Osteocyte (in vitro differentiated cells): ENCODE measurements at regions not wholly inside any gene's neighbourhood (a gene's known extent, or its start where the extent isn't known, plus 50 kb on each side); places are given as distances from the start of the nearest gene placed in this dataset.

Experiments used
- DNase-seq: peaks from one replicate; pipeline ENCODE4 v3.0.0; 2021; ENCODE audit warnings: mixed read lengths; ENCODE audit not compliant: unreplicated experiment; ENCODE audit errors: extremely low spot score
- H3K27ac Mint-ChIP-seq: one replicate; pipeline ENCODE4 v1.8.0; 2021; ENCODE audit warnings: mild to moderate bottlenecking, mixed read lengths; ENCODE audit not compliant: unreplicated experiment
- H3K27me3 Mint-ChIP-seq: one replicate; pipeline ENCODE4 v1.8.0; 2021; ENCODE audit warnings: mixed read lengths; ENCODE audit not compliant: unreplicated experiment
- H3K36me3 Mint-ChIP-seq: one replicate; pipeline ENCODE4 v1.8.0; 2021; ENCODE audit warnings: mixed read lengths; ENCODE audit not compliant: unreplicated experiment
- H3K4me1 Mint-ChIP-seq: one replicate; pipeline ENCODE4 v1.8.0; 2021; ENCODE audit warnings: mixed read lengths; ENCODE audit not compliant: unreplicated experiment
- H3K4me3 Mint-ChIP-seq: one replicate; pipeline ENCODE4 v1.8.0; 2021; ENCODE audit warnings: mild to moderate bottlenecking, moderate library complexity, mixed read lengths; ENCODE audit not compliant: unreplicated experiment
- H3K9me3 Mint-ChIP-seq: one replicate; pipeline ENCODE4 v1.8.0; 2021; ENCODE audit warnings: mixed read lengths; ENCODE audit not compliant: unreplicated experiment
- CTCF ChIP-seq: fragments of 200-600 bp; sonication (generic); IDR thresholded peaks from 2 replicates; pipeline ENCODE4 v1.5.0; 2021; ENCODE audit warnings: antibody characterized with exemption, mild to moderate bottlenecking, moderate library complexity

GRCh38 chr7:86930554-86931307 lies 128.7 kb downstream of the ELAPOR2 start:
- DNase-seq, result no peak
- Mint-ChIP-seq H3K4me3 (no peak overlapping the region), H3K27me3 (no peaks in the 10 kb centered on the region), H3K9me3 (no peaks in the 10 kb centered on the region), H3K36me3 (peaks cover 28% of the 10 kb centered on the region), H3K4me1 (peaks cover 5% of the 10 kb centered on the region), H3K27ac (no peak overlapping the region)
- TF ChIP-seq CTCF, result no peak

- Mint-ChIP-seq H3K36me3 (peaks cover 25% of the 10 kb centered on the region), H3K9me3 (no peaks in the 10 kb centered on the region), H3K27me3 (no peaks in the 10 kb centered on the region), H3K4me3 (no peak overlapping the region), H3K27ac (no peak overlapping the region), H3K4me1 (peaks cover 5% of the 10 kb centered on the region)
- no peak for TF ChIP-seq CTCF
- DNase-seq, result no peak
Measured at GRCh38 chr7:86929293-86930109, 130.0 kb downstream of the ELAPOR2 start.

- Mint-ChIP-seq H3K36me3 (peaks cover 22% of the 10 kb centered on the region), H3K4me3 (no peak overlapping the region), H3K4me1 (peaks cover 5% of the 10 kb centered on the region), H3K9me3 (no peaks in the 10 kb centered on the region), H3K27me3 (no peaks in the 10 kb centered on the region), H3K27ac (no peak overlapping the region)
- TF ChIP-seq CTCF, result no peak
- DNase-seq, result no peak
Measured at GRCh38 chr7:86928308-86928707, 131.1 kb downstream of the ELAPOR2 start.

GRCh38 chr7:86926732-86927131 lies 132.7 kb downstream of the ELAPOR2 start:
- H3K9me3 Mint-ChIP-seq, result no peaks in the 10 kb centered on the region
- H3K4me1 Mint-ChIP-seq, result no peaks in the 10 kb centered on the region
- H3K4me3 Mint-ChIP-seq, result no peak overlapping the region
- H3K36me3 Mint-ChIP-seq, result peaks cover 22% of the 10 kb centered on the region
- TF ChIP-seq CTCF, result peak; percentile 77
- H3K27me3 Mint-ChIP-seq, result no peaks in the 10 kb centered on the region
- no peak overlapping the region for H3K27ac Mint-ChIP-seq
- no peak for DNase-seq

GRCh38 chr7:86925221-86925620 lies 134.2 kb downstream of the ELAPOR2 start:
- no peak overlapping the region for H3K27ac Mint-ChIP-seq

More at GRCh38 chr7:86925221-86925620, 134.2 kb downstream of the ELAPOR2 start:
- no peaks in the 10 kb centered on the region for H3K27me3 Mint-ChIP-seq
- H3K4me3 Mint-ChIP-seq, result no peak overlapping the region
- H3K4me1 Mint-ChIP-seq, result no peaks in the 10 kb centered on the region
- no peak for TF ChIP-seq CTCF
- H3K9me3 Mint-ChIP-seq, result no peaks in the 10 kb centered on the region
- no peak for DNase-seq
- H3K36me3 Mint-ChIP-seq, result peaks cover 14% of the 10 kb centered on the region
